Renal pelvis (tissue), 1 donor: ENCODE measurements at regions not wholly inside any gene's neighbourhood (a gene's known extent, or its start where the extent isn't known, plus 50 kb on each side); places are given as distances from the start of the nearest gene placed in this dataset.

ENCODE experiments used
- DNase-seq: peaks from one replicate; pipeline ENCODE4 v3.0.0-alpha.2; 2013

- no peak for DNase-seq
These were observed 173.0 kb upstream of the CASK start for GRCh38 chrX:42096265-42096920.

DNA sequence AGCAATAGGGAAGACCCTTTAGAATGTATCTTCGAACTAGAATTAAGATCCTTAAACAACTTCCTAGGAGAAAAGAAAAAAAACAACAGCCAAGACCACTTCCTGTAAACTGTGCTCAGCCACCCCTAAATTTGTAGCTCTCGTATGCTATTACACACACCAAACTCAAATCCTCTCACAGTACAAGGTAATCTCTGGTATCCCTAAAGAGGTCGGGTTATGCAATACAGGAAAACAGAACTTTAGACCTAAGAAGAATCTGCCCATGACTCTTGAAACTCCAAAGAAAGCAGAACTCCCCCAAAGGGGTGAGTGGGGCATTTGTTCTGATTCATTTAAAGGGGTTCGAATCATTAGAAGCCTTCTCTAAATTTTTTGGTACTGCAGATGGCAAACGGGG lies 170.9 kb upstream of the CASK start:
- DNase-seq: no peak

GRCh38 chrX:42093756-42094155 lies 170.4 kb upstream of the CASK start:
- DNase-seq: no peak

DNA sequence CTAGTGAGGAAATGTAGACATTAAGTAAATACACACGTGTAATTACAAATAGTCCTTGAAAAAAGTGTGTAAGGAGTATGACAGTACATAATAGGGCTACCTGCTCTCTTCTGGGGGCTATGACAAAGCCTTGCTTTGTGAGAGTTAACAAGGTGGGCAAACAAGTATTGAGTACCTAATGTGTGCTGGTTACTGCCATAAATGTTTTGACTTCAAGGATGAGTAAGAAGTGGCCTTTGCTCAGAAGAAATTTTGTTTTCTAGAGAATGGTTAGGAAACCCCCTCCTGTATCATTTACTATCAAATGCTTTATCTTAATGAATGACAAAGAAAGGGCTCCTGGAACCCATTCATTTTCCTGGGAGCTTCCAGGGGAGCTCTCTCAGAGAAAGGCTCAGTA lies 167.0 kb upstream of the CASK start:
- DNase-seq: no peak

DNA sequence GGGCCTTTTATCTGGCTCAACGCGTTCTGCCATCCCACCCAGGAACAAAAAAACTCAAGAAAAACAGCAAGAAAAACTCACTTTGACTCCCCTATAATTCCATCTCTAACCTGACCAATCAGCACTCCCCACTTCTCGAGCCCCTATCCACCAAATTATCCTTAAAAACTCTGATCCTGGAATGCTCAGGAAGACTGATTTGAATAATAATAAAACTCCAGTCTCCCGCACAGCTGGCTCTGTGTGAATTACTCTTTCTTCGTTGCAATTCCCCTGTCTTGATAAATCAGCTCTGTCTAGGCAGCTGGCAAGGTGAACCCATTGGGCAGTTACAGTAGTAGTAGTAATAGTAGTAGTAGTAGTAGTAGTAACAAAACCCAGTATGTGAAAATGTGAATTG lies 165.7 kb upstream of the CASK start:
- DNase-seq: no peak

DNA sequence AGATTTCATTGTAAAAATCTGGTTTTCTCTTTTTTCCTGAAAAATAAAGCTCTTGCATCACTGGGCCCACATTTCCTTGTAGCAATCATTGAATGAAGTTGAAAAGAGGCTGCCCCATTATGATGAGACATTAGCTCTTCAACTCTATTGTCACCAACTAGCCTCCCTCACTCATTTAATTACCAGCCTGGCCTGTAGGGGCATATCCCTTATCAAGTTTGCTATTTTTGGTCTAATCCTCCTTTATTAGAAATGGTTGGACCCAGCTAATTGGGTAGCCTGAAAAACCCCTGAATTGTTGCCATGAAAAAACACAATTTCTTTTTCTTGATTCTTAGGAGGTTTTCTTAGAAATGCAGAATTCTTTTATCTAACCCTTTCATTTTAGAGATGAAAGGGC lies 164.6 kb upstream of the CASK start:
- DNase-seq: no peak

DNA sequence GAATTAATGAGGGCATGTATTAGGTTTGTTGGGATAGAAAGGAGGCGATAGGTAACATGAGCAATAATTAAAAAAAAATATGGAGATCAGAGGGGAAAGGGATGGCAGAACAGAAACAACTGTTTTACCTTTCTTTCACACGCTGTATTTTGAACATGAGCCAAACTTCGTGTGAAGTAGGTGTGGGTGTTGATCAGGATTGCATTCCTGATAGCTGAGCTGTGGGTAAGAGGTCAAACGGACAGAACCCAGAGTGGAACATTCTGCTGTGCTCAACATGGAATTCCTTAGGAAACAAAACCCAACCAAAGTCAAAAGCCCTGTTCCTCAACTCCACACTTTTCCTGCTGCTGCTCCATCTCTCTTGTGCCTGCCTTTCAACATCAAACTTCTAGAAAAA lies 162.5 kb upstream of the CASK start:
- DNase-seq: no peak

GRCh38 chrX:42079968-42080367 lies 156.6 kb upstream of the CASK start:
- DNase-seq: no peak

GRCh38 chrX:42077675-42078074 lies 154.3 kb upstream of the CASK start:
- no peak for DNase-seq

- no peak for DNase-seq
These were observed 151.7 kb upstream of the CASK start for GRCh38 chrX:42075032-42075431.

- DNase-seq: no peak
These were observed 150.1 kb upstream of the CASK start for GRCh38 chrX:42073448-42073847.

GRCh38 chrX:42070866-42071265 lies 147.5 kb upstream of the CASK start:
- no peak for DNase-seq

DNA sequence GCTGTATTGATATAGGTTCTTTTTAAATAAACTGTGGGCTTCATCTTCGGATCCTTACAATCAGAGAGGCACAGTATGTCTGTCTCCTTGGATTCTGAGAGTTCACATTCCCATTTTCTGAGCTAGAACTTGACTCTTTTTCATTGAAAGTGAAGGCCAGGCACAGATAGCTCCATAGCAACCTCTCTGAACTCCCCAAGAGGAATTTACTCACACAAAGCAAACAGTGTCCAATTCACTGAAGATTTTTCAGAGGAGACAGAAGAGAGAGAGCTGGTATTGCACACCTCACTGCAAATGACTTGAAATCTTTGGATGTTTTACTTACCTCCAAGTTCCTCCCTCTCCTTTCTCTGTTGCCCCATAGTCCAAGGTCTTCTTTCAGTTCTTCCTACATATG lies 130.9 kb upstream of the CASK start:
- no peak for DNase-seq

- DNase-seq: no peak
These were observed 127.0 kb upstream of the CASK start for GRCh38 chrX:42050345-42050744.

DNA sequence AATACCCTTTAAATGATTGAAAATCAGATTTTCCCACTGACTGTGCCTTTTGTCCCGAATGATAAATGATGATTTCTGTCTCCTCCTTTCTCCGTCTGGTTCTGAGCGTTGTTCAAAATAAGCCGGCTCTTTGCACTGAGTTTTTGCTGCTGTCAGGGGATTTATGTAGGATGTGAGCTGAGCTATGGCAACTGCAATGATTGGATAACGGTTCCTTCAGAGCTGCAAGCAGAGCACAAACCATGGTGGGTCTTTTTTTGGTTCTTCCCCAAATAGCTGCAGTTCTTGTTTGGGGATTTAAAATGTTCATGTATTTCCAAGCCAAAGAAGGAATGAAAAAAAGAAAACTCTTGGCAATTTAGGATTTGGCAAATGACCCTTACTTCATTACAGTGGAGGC lies 124.5 kb upstream of the CASK start:
- no peak for DNase-seq

DNA sequence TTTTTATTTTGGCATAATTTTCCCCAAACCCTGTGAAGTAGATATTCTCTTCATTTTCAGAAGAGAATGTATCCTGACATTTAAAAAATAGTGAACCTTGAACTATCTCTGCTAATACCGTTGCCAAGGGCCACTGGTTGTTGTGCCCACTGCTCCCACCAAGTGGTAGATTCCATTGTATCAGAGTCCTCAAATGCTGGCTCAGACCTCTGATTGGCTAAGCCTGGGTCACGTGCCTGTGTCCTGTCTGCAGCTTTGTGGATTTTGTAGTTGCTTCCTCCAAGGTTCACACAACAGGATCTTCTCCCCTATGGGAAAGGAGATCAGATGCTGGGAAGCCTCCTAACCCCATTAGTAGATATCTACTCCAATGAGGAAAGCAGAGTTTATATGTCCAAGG lies 104.8 kb upstream of the CASK start:
- DNase-seq: no peak

DNA sequence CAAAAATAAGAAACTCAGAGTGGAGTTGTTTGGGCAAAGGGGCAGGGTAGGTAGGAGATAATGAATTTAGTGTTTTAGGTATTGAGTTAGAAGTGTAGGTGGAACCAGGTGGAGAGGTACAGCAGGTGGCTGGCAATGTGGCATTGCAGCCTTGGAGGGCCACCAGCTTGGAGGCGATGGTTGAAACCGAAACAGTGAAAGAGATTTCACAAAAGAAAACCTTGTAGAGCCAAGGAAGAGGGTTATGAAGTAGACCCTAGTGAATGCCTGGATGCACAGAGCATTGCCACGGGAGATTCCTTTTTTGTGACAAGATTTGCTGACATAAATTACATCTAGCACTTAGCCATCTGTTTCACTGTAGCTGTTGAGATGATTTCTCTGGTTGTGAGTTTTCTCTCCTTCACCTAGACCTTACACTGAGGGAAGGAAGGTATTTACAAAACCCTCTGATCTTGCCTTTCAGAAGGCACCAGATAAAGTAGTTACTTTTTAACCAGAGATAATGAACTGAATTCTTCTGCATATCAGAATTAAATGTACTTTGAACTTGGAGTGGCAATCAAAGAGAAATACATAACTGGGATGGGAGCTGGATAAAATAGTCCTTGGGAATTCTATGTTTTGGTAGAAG lies 104.1 kb upstream of the CASK start:
- DNase-seq: no peak

GRCh38 chrX:42025861-42026260 lies 102.5 kb upstream of the CASK start:
- DNase-seq: no peak

GRCh38 chrX:42023122-42023521 lies 99.8 kb upstream of the CASK start:
- no peak for DNase-seq

GRCh38 chrX:42022158-42022557 lies 98.8 kb upstream of the CASK start:
- DNase-seq: no peak

DNA sequence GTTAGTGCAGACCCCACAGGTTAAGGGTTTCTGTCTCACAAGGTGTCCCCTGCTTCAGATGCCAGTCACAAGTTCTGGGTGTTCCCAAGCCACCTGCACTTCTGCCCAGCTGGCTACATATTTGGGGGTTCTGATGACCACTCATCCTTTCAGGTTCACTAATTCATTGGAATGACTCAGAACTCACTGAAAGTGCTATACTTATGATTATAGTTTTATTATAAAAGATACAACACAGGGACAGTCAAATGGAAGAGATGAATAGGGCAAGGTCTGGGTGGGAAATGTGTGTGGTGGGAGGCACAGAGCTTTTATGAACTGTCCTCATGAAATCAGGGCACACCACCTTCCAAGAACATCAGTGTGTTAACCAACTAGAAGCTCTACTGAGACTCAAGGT lies 97.7 kb upstream of the CASK start:
- DNase-seq: no peak

DNA sequence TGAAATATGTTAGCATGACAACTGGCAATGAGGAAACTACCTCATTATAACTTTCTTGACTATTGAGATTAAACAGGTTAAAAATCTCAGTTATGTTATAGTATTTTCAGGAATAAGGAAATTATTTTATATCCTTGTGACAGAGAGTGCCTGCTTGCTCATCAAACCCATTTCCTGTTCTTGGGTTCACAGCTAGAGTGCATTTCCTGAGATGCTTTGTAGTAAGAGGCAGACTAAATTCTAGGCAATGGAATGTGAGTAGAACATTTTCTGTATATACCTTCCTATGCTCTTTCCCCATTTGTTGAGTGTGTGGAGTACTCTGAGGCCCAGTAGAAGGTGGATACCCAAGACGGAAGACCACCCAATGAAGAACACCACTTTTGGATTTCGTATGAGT lies 96.9 kb upstream of the CASK start:
- no peak for DNase-seq

- DNase-seq: no peak
These were observed 94.6 kb upstream of the CASK start for GRCh38 chrX:42017971-42018370.

GRCh38 chrX:42000836-42001235 lies 77.5 kb upstream of the CASK start:
- no peak for DNase-seq
